ENCODE measurements at regions not wholly inside any gene's neighbourhood (a gene's known extent, or its start where the extent isn't known, plus 50 kb on each side); places are given as distances from the start of the nearest gene placed in this dataset.

- H3K4me3 ChIP-seq (ENCODE audit: insufficient read depth in 1 of 2, low read depth in 1 of 2, low read length in 2 of 2) = no peak overlapping the region
- H2BK12ac ChIP-seq (ENCODE audit: low read length in 2 of 2) = peak overlapping the region; percentile 21 to 23
- no peak overlapping the region for H3K4ac ChIP-seq (ENCODE audit: low read depth in 1 of 2, low read length in 2 of 2)
- no peak overlapping the region for H3K9ac ChIP-seq (ENCODE audit: low read length)
- H3K18ac ChIP-seq (ENCODE audit: low read depth in 1 of 2, low read length in 2 of 2) = peak overlapping the region; percentile 1 to 18
- no peak overlapping the region for H2AK5ac ChIP-seq (ENCODE audit: low read length, severe bottlenecking)
- 67% methylated on average over 1 of the region's 2 CpGs for WGBS
- no peak for DNase-seq
- H2BK120ac ChIP-seq (ENCODE audit: low read depth, low read length) = no peak overlapping the region
- H4K8ac ChIP-seq (ENCODE audit: low read length) = no peak overlapping the region
- H3K4me2 ChIP-seq (ENCODE audit: low read length, poor library complexity, severe bottlenecking) = no peak overlapping the region
- H2BK5ac ChIP-seq (ENCODE audit: low read depth, low read length, poor library complexity, severe bottlenecking) = no peak overlapping the region
- no peak overlapping the region for H3K23ac ChIP-seq (ENCODE audit: low read length in 2 of 2)
- no peak overlapping the region for H3K14ac ChIP-seq (ENCODE audit: low read length in 2 of 2)
- H3K27ac ChIP-seq (ENCODE audit: low read length, poor library complexity, severe bottlenecking) = no peak overlapping the region
- no peaks in the 10 kb centered on the region for H3K27me3 ChIP-seq (ENCODE audit: control insufficient read depth in 1 of 2, insufficient read depth in 1 of 2, low read length in 2 of 2)
- H2BK15ac ChIP-seq (ENCODE audit: low read depth, poor library complexity, severe bottlenecking) = no peak overlapping the region
- peaks cover 4% of the 10 kb centered on the region for H3K4me1 ChIP-seq (ENCODE audit: control insufficient read depth, insufficient read depth, low read depth, low read length)
- peak overlapping the region; percentile 75 for H4K91ac ChIP-seq (ENCODE audit: low read length)
- no peak overlapping the region for H2AFZ ChIP-seq (ENCODE audit: low read depth, low read length)
- H3K9me3 ChIP-seq (ENCODE audit: control insufficient read depth, low read length) = no peaks in the 10 kb centered on the region
- H3K79me1 ChIP-seq (replicated peaks; ENCODE audit: low read length, poor library complexity, severe bottlenecking) = no peaks in the 10 kb centered on the region
- H3K36me3 ChIP-seq (ENCODE audit: control insufficient read depth in 1 of 2, insufficient read depth in 2 of 2, low read depth in 1 of 2, low read length in 2 of 2) = no peaks in the 10 kb centered on the region
Measured at GRCh38 chr10:61592581-61592980, 70.1 kb upstream of the CABCOCO1 start.

GRCh38 chr10:61589547-61590243 is 73.0 kb upstream of the CABCOCO1 start:
- Histone ChIP-seq H3K79me1 (replicated peaks; ENCODE audit: low read length, poor library complexity, severe bottlenecking) (no peaks in the 10 kb centered on the region), H3K9me3 (ENCODE audit: control insufficient read depth, low read length) (no peaks in the 10 kb centered on the region), H2AK5ac (ENCODE audit: low read length, severe bottlenecking) (no peak overlapping the region), H2BK5ac (ENCODE audit: low read depth, low read length, poor library complexity, severe bottlenecking) (no peak overlapping the region), H3K4ac (ENCODE audit: low read depth in 1 of 2, low read length in 2 of 2) (no peak overlapping the region), H3K18ac (ENCODE audit: low read depth in 1 of 2, low read length in 2 of 2) (no peak overlapping the region), H3K23ac (ENCODE audit: low read length in 2 of 2) (no peak overlapping the region), H3K27me3 (ENCODE audit: control insufficient read depth in 1 of 2, insufficient read depth in 1 of 2, low read length in 2 of 2) (no peaks in the 10 kb centered on the region), H2BK120ac (ENCODE audit: low read depth, low read length) (peak overlapping the region; percentile 34), H2BK12ac (ENCODE audit: low read length in 2 of 2) (no peak overlapping the region), H3K4me2 (ENCODE audit: low read length, poor library complexity, severe bottlenecking) (no peak overlapping the region), H3K9ac (ENCODE audit: low read length) (peak overlapping the region; percentile 28), H4K91ac (ENCODE audit: low read length) (no peak overlapping the region), H3K27ac (ENCODE audit: low read length, poor library complexity, severe bottlenecking) (no peak overlapping the region), H3K36me3 (ENCODE audit: control insufficient read depth in 1 of 2, insufficient read depth in 2 of 2, low read depth in 1 of 2, low read length in 2 of 2) (no peaks in the 10 kb centered on the region), H2AFZ (ENCODE audit: low read depth, low read length) (no peak overlapping the region), H3K14ac (ENCODE audit: low read length in 2 of 2) (no peak overlapping the region), H3K4me3 (ENCODE audit: insufficient read depth in 1 of 2, low read depth in 1 of 2, low read length in 2 of 2) (no peak overlapping the region), H4K8ac (ENCODE audit: low read length) (peak overlapping the region; percentile 77), H2BK15ac (ENCODE audit: low read depth, poor library complexity, severe bottlenecking) (no peak overlapping the region), H3K4me1 (ENCODE audit: control insufficient read depth, insufficient read depth, low read depth, low read length) (peaks cover 4% of the 10 kb centered on the region)
- WGBS = 63% methylated on average over 3 of the region's 5 CpGs
- no peak for DNase-seq

DNA sequence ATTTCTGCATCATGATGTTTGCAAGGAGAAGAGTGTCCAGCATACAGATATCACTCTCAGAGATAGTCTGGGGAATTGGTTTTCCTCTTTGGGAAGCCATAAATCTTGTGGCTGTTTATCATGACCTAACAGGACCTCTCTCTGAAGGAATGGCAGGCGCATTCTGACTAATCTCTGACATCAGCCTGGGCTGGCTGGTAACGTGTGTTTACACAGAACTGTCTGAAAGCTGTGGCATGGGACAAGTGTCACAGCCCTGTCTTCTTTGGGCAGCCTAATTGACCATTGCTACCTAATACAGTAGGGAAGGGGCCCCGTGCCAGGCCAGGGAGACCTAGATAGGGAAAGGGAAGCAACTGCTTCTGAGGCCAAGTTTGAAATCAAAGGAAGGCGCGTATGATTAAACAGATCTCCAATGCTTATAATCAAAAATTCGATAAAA is 73.9 kb upstream of the CABCOCO1 start:
- H3K79me1 ChIP-seq (replicated peaks; ENCODE audit: low read length, poor library complexity, severe bottlenecking) = no peaks in the 10 kb centered on the region
- H3K27ac ChIP-seq (ENCODE audit: low read length, poor library complexity, severe bottlenecking) = no peak overlapping the region
- H3K18ac ChIP-seq (ENCODE audit: low read depth in 1 of 2, low read length in 2 of 2) = no peak overlapping the region
- no peaks in the 10 kb centered on the region for H3K9me3 ChIP-seq (ENCODE audit: control insufficient read depth, low read length)
- no peak overlapping the region for H2BK12ac ChIP-seq (ENCODE audit: low read length in 2 of 2)
- H3K23ac ChIP-seq (ENCODE audit: low read length in 2 of 2) = no peak overlapping the region
- H3K4me1 ChIP-seq (ENCODE audit: control insufficient read depth, insufficient read depth, low read depth, low read length) = peaks cover 4% of the 10 kb centered on the region
- H2AK5ac ChIP-seq (ENCODE audit: low read length, severe bottlenecking) = no peak overlapping the region
- no peaks in the 10 kb centered on the region for H3K36me3 ChIP-seq (ENCODE audit: control insufficient read depth in 1 of 2, insufficient read depth in 2 of 2, low read depth in 1 of 2, low read length in 2 of 2)
- H3K4me2 ChIP-seq (ENCODE audit: low read length, poor library complexity, severe bottlenecking) = no peak overlapping the region
- H3K9ac ChIP-seq (ENCODE audit: low read length) = no peak overlapping the region
- no peak overlapping the region for H3K14ac ChIP-seq (ENCODE audit: low read length in 2 of 2)
- no peak overlapping the region for H3K4me3 ChIP-seq (ENCODE audit: insufficient read depth in 1 of 2, low read depth in 1 of 2, low read length in 2 of 2)
- H4K91ac ChIP-seq (ENCODE audit: low read length) = no peak overlapping the region
- H3K27me3 ChIP-seq (ENCODE audit: control insufficient read depth in 1 of 2, insufficient read depth in 1 of 2, low read length in 2 of 2) = no peaks in the 10 kb centered on the region
- H2BK15ac ChIP-seq (ENCODE audit: low read depth, poor library complexity, severe bottlenecking) = no peak overlapping the region
- H2AFZ ChIP-seq (ENCODE audit: low read depth, low read length) = no peak overlapping the region
- no peak overlapping the region for H2BK5ac ChIP-seq (ENCODE audit: low read depth, low read length, poor library complexity, severe bottlenecking)
- H4K8ac ChIP-seq (ENCODE audit: low read length) = no peak overlapping the region
- H3K4ac ChIP-seq (ENCODE audit: low read depth in 1 of 2, low read length in 2 of 2) = no peak overlapping the region
- peak; percentile 73 for DNase-seq
- 13% methylated on average over 3 of the region's 6 CpGs for WGBS
- no peak overlapping the region for H2BK120ac ChIP-seq (ENCODE audit: low read depth, low read length)

DNA sequence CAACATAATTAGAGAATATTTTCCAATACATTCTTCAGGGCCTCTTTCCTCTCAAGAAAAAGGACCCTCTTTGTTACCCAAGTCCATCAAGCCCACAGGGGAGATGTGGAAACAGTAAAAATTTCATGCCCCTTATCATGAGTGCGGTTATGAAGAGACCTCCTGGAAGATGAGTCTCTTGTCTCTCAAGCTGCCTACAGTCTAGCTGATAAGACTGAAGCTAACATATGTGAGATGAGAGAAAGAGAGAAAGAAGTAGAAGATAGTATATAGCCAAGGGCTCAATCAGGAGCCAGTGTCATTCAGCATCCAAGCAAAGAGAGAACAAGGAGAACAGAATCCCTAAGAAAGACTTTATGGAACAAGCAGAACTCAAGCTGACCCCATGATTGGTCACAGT is 75.9 kb upstream of the CABCOCO1 start:
- 100% methylated on average over 1 of the region's 1 CpG for WGBS
- Histone ChIP-seq H2BK5ac (ENCODE audit: low read depth, low read length, poor library complexity, severe bottlenecking) (no peak overlapping the region), H3K14ac (ENCODE audit: low read length in 2 of 2) (no peak overlapping the region), H4K8ac (ENCODE audit: low read length) (no peak overlapping the region), H3K4ac (ENCODE audit: low read depth in 1 of 2, low read length in 2 of 2) (no peak overlapping the region), H3K9ac (ENCODE audit: low read length) (no peak overlapping the region), H3K79me1 (replicated peaks; ENCODE audit: low read length, poor library complexity, severe bottlenecking) (no peaks in the 10 kb centered on the region), H3K18ac (ENCODE audit: low read depth in 1 of 2, low read length in 2 of 2) (no peak overlapping the region), H3K4me1 (ENCODE audit: control insufficient read depth, insufficient read depth, low read depth, low read length) (peaks cover 4% of the 10 kb centered on the region), H3K9me3 (ENCODE audit: control insufficient read depth, low read length) (no peaks in the 10 kb centered on the region), H3K36me3 (ENCODE audit: control insufficient read depth in 1 of 2, insufficient read depth in 2 of 2, low read depth in 1 of 2, low read length in 2 of 2) (no peaks in the 10 kb centered on the region), H4K91ac (ENCODE audit: low read length) (no peak overlapping the region), H2BK120ac (ENCODE audit: low read depth, low read length) (no peak overlapping the region), H2AK5ac (ENCODE audit: low read length, severe bottlenecking) (no peak overlapping the region), H2BK12ac (ENCODE audit: low read length in 2 of 2) (no peak overlapping the region), H3K4me3 (ENCODE audit: insufficient read depth in 1 of 2, low read depth in 1 of 2, low read length in 2 of 2) (no peak overlapping the region), H2BK15ac (ENCODE audit: low read depth, poor library complexity, severe bottlenecking) (no peak overlapping the region), H3K27me3 (ENCODE audit: control insufficient read depth in 1 of 2, insufficient read depth in 1 of 2, low read length in 2 of 2) (no peaks in the 10 kb centered on the region), H3K27ac (ENCODE audit: low read length, poor library complexity, severe bottlenecking) (no peak overlapping the region), H3K4me2 (ENCODE audit: low read length, poor library complexity, severe bottlenecking) (no peak overlapping the region), H2AFZ (ENCODE audit: low read depth, low read length) (no peak overlapping the region), H3K23ac (ENCODE audit: low read length in 2 of 2) (no peak overlapping the region)
- DNase-seq = no peak

All from mesenchymal stem cell (in vitro differentiated cells and primary cell).